ENCODE measurements at regions not wholly inside any gene's neighbourhood (a gene's known extent, or its start where the extent isn't known, plus 50 kb on each side); places are given as distances from the start of the nearest gene placed in this dataset.
"Not testable (repeated sequence)": the region's sequence is repeated elsewhere in the genome, so short reads cannot be mapped to it uniquely, and the experiment has no call there.

DNA sequence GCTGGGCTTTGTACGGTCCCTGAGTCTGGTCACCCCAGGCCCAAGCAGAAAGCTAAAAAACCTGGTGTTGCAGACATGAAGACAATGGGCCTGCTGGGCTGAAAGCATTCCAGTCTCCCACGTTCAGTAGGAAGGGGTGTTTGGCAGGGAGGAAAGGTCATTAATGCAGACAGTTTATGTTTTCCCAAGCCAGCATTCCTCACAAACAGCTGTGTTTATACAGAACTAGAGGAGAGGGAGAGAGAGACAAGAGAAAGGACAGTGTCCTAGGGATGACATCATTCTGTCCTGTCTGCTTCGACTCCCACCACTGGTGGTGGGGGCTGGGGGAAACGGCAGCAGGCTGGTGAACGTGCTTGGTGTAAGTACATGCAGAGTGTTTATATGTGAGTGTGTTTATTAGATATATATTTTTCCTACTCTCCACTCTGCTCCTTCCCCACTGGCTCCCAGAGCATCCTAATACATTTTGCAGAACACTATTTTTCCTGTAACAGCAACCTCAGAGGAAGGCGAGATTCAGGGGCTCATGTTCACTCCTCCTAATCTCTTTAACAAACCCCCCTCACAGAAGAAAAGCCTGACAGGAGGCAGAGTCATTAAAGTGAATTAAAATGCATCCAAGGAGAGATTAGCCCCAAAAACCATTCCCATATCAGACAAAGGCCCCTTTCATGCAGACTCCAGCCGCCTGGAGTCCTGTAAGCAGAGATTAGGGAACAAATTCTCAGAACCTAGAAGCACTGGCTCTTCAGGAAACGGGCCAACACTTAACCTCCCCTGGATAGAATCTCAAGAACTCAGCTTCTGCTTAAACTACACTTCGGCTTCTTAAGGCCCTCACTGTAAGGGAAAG, 380.4 kb downstream of the TNS1 start:
- no peak for DNase-seq

- no peak for DNase-seq
These were observed 381.4 kb downstream of the TNS1 start for GRCh38 chr2:217621391-217621801.

DNA sequence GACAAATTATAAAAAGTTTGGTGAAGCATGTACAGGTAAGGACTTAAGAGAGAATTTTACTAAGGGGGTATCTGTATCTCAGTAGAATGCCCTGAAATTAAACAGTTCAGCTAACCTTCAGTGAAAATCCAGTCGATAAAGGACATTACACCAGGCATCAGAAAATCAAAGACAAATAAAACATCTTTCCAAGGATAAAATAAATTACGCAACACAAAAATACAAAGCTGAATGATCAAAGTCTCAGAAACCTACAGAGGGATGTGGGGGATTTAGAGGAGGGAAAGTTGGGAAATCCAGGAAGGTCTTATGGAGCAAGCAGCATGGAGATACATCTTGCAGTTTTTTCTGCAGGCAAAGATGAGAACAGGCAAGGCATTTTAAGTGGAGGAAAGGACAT, 384.1 kb downstream of the TNS1 start:
- no peak for DNase-seq

- no peak for DNase-seq
These were observed 385.2 kb downstream of the TNS1 start for GRCh38 chr2:217617616-217618022.

- no peak for DNase-seq
These were observed 385.9 kb downstream of the TNS1 start for GRCh38 chr2:217616936-217617335.

- DNase-seq, result no peak
These were observed 387.6 kb downstream of the TNS1 start for GRCh38 chr2:217615171-217615570.

- DNase-seq, result no peak
These were observed 388.3 kb downstream of the TNS1 start for GRCh38 chr2:217614498-217614897.

DNA sequence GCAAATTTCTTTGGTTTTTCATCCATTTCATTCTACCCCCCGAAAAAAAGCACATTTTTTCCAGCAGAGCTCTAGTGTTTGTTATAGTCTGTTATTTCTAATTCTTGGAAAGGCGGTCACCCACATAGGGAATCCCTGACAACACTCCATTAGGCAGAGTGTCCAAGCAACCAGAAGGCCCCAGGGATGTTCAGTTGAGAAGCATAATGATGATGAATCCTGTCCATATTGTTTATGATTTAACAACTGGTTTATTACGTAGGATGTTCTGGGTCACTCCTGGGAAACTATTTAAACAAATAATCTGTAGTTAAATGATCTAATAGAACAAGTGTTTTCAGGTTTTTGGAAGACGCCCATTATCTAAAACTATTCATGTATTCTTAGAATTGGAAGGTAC, 388.7 kb downstream of the TNS1 start:
- DNase-seq, result no peak

- no peak for DNase-seq
These were observed 389.9 kb downstream of the TNS1 start for GRCh38 chr2:217612920-217613319.

DNA sequence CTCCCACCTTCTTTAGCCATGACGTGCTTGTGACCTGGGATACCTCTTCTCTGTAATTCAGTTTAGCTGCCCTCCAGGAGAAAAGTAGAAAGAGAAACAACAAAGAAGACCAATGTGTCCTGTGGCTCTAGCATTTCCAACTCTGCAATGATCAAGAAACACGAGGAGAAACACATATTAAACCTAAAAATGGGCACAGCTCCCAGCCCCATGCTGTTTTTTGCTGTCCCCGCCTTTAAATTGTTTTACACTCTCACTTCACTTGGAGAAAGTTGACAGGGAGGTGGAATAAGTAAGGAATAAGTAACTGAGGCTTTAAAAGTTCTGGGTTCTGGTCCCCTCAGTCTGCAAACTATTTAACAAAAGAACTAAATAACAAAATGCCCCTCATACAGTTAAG, 390.6 kb downstream of the TNS1 start:
- no peak for DNase-seq

- no peak for DNase-seq
These were observed 391.1 kb downstream of the TNS1 start for GRCh38 chr2:217611626-217612127.

DNA sequence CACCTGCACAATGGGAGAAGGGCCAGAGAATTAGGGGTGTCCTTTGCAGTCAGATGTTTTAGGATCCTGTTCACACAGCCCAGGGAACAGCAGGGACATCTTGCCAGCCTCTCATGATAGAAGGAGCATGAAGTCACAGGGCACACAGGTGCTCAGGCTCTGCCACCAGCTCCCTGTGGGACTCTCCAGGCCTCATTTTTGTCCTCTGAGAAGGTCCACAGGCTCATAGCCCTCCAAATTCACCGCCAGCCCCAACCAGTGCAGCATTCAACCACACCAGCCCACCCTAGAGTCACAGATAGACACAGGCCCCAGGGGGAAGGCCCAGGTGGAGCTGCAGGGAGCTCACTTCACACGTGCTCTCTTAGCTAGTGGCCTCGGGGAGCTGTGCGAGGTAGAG, 391.7 kb downstream of the TNS1 start:
- DNase-seq, result no peak

DNA sequence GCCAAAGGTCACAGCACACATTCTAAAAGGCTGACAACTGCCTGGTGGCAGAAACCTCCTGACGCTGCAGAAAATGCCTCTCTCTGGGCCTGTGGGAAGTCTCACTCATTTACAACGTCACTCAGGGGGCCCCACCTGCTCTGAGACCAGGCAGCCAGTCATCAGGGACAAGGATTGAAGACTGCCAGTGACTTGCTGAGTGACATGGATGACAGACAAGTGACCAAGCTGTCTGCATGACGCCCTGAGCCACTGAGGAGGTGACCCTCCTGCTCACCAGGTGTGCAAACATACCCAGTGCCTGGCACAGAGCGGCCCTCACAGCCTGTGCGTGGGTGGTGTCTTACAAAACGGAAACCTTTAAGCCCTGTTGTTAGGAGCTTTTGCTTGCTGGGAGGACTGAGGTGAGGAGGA, 392.4 kb downstream of the TNS1 start:
- peak; percentile 37 to 61 for DNase-seq

DNA sequence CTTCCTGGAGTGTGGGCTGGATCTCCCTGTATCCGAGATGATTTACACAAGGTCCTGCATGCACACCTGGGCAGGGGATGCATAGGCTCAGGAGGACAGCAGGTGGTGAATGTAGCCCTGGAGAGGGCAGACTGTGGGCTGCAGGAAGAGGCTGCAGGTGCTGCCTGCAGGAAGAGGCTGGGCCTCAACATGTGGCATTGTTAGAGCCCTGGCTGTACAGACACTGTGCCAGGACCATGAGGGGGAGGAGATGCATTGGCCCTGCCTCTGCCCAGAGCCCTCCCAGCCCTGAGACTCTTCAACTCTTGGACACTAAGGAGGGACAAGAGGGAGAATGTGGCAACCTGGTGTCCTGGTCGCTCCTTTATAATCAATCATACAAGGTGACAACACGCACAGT, 392.8 kb downstream of the TNS1 start:
- no peak for DNase-seq

DNA sequence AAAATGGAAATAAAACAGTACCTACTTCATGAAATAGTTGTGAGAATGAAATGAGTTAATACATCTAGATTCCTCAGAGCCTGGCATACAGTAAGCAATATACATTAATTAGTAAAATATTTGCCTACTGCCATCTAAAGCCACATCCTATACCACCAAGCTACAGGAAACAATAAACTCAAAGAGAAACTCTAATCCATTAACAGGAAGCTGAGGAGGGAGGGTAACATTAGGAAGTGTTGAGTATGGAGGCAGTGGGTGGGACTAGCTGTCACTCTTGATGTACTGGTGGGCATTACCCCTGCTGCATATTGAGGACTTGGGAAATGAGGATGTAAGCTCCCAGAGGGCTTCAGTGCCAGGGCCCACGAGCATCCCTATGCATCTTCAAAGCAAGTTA, 396.5 kb downstream of the TNS1 start:
- no peak for DNase-seq

DNA sequence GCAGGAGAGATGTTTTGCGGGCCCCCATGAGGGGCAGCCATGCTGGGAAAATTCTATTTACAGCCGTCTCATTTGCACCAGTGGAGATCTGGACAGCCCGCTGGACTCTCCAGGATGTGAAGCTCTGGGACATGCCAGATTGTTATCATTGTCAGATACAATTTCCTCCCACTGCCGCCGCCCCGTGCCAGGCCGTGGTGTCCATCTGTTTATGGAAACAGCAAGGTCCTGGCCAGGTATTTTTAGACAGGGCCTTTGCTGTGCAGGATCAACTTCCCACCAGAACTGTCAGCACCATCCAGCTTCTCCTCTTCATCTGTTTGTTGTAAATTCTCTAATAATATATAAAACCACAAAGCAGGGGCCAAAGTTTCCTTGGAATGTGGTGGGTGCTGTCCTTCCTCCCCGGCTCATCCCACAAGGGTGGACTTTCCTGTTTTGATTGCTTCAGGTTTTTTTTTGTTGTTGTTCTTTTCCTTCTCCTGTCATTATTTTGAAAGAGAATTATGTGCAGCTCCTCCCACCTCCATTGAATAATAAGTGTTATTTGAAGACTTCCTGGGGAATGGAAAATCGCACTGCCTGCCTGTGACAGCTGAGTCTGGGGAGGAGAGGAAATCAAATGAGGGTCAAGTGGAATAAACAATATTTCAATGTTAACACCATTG, 398.1 kb downstream of the TNS1 start:
- DNase-seq, result no peak

DNA sequence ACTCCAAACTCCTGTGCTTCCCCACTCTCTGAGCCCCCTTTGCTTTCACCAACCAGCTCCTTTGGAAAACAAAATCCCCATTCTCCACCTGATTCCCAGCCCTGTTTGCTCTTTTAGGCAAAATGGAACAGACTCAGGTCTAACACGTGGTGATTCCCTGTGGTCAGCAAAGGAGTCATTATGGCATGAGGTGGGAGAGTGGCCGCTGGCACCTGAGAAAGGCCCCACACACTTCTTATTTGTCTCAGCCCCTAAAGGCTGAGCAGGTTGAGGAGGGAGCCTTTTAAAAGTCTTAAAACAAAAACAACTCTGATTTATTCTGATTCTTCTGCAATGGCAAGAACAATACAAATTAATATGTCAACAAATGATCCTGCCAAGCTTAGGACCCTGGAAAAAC, 401.2 kb downstream of the TNS1 start:
- DNase-seq, result no peak

DNA sequence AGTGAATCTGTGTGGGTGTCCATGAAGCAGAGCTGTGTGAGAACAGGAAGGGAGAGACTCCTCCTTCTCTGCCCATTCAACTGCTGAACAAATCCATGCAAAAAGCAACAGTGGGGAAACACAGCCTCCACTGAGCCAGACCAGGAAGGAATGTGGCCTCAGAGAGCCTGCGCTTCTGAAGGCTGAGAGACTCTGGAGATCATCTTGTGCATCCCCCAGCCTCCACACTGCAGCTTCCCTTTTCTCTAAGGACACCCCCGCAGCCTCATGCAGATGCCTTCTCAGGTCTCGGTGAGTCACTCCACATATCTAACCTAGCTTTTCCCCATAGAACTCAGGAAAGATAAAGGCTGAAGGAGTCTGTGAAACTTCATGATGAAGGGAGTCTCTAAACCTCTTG, 402.9 kb downstream of the TNS1 start:
- no peak for DNase-seq

- no peak for DNase-seq
These were observed 405.1 kb downstream of the TNS1 start for GRCh38 chr2:217597681-217598080.

- no peak for DNase-seq
These were observed 405.6 kb downstream of the TNS1 start for GRCh38 chr2:217597145-217597544.

DNA sequence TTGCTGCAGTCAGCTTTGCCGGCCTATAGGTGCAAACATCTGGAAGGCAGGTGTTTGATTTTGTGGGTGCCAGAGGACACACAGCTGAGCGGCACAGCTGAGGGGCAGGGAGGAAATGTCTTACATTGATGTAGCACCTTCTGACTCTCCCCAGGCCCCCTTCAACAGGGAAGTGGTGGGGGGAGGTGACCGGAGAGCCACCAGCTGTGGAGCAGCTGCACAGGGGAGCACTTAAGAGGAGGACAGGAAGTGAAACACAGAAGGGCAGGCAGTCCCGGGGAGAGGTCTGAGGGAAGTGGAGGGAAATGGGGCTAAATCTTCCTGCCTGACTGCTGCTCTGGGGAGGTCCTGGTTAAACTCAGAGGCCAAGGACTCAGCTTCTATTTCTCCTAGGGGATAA, 409.1 kb downstream of the TNS1 start:
- no peak for DNase-seq

DNA sequence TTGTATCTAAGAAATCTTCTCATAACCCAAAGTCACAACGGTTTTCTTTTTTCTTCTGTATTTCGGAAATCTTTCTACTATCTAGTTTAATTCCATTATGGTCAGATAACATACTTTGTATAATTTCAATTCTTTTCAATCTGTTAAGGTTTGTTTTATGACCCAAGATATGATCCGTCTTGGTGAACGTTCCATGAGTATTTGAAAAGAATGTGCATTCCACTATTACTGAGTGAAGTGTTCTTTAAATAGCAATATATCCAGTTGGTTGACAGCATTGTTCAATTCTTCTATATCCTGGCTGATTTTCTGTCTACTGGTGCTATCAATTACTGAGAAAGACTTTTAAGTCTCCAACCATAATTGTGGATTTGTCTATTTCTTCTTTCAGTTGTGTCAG, 414.5 kb downstream of the TNS1 start:
- DNase-seq, result no peak

DNA sequence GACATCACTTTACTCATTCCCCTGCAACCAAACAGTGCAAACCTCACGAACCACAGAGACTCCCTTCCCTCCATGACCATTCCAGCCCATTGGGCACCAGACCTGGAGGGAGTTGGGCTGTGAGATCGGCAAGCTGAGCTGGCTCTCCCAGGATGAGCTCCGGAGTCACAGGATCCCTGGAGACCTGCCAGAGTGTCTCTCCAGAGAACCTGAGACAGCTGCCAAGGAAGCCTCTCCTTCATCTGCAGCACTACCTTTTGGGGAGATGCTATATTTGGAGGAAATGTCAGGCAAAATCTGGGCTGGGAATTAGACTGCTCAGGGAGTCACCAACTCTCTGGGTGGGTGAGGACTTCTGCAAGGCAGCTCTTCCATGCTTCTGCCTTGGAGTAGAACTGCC, 417.4 kb downstream of the TNS1 start:
- no peak for DNase-seq

DNA sequence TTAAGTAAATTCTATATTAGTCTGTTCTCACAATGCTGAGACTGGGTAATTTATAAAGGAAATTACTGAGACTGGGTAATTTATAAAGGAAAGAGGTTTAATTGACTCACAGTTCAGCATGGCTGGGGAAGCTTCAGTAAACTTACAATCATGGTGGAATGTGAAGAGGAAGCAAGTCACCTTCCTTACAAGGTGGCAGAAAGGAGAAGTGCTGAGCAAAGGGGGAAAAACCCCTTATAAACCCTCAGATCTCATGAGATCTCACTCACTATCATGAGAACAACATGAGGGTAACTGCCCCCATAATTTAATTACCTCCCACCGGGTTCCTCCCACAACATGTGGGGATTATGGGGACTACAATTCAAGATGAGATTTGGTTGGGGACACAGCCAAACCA, 422.4 kb downstream of the TNS1 start:
- not testable (repeated sequence) for DNase-seq
